GM12878 (cell line): ENCODE measurements at regions not wholly inside any gene's neighbourhood (a gene's known extent, or its start where the extent isn't known, plus 50 kb on each side); places are given as distances from the start of the nearest gene placed in this dataset.

Experiments
- ATAC-seq: fragments of 200-7000 bp; cut with Tn5 transposase; 3 replicates; pipeline ENCODE4 v1.9.1; 2020; ENCODE audit warnings: mild to moderate bottlenecking, moderate library complexity
- BruUV-seq: library from RNA; stranded (reverse); fragments of 400-500 nt; replicated peaks from 2 replicates; lab custom pipeline; 2021; lab: Mats Ljungman, UMichigan
- CTCF ChIA-PET: fragments of 300-600 bp; sonication (Branson Sonifier 250); formaldehyde crosslinking; extraction: SDS; loops from one replicate; lab custom pipeline; 2021; ENCODE audit warnings: inconsistent platforms; lab: Yijun Ruan, JAX
- POLR2A ChIA-PET: fragments of 350-600 bp; formaldehyde crosslinking; extraction: SDS; loops from one replicate; lab custom pipeline; 2021; ENCODE audit warnings: inconsistent platforms; lab: Charles Lee
- RAD21 ChIA-PET: fragments of 300-600 bp; sonication (Branson Sonifier 250); formaldehyde crosslinking; loops from one replicate; lab custom pipeline; 2023; ENCODE audit warnings: antibody characterized with exemption; ENCODE audit not compliant: unreplicated experiment; lab: Charles Lee
- SMC1A ChIA-PET: fragments of 300-600 bp; sonication (Branson Sonifier 250); formaldehyde crosslinking; loops from one replicate; lab custom pipeline; 2023; ENCODE audit not compliant: unreplicated experiment, uncharacterized antibody; lab: Charles Lee
- DNase-seq: peaks from one replicate; pipeline ENCODE4 v3.0.0-alpha.2; 2011; ENCODE audit warnings: low read depth, low spot score
- FAIRE-seq: peaks from 3 replicates; lab custom pipeline; 2011; peaks lifted over from hg19 to GRCh38; lab: Jason Lieb, UNC
- H2AFZ ChIP-seq: 2 replicates; pipeline ENCODE4 v1.6.0; 2011; ENCODE audit warnings: low read depth, low read length, control low read depth; ENCODE audit not compliant: control insufficient read depth
- H3K27ac ChIP-seq: 2 replicates; pipeline ENCODE4 v1.5.1; 2011; ENCODE audit warnings: control low read depth; ENCODE audit not compliant: control insufficient read depth, insufficient read depth
- H3K27me3 ChIP-seq, 2 experiments: replicated peaks in 1 of 2; 2 replicates each; pipeline versions ENCODE4 v1.6.0 to v1.6.1; 2011; ENCODE audit warnings: low read length in 1 of 2; ENCODE audit not compliant: control insufficient read depth in 2 of 2, insufficient read depth in 2 of 2
- H3K36me3 ChIP-seq, 2 experiments: 2 replicates each; pipeline ENCODE4 v1.5.1; 2011; ENCODE audit warnings: low read length in 1 of 2; ENCODE audit not compliant: control insufficient read depth in 2 of 2, insufficient read depth in 2 of 2
- H3K4me1 ChIP-seq: 2 replicates; pipeline ENCODE4 v1.6.1; 2011; ENCODE audit warnings: mild to moderate bottlenecking, low read length, moderate library complexity, mixed read lengths; ENCODE audit not compliant: control insufficient read depth, insufficient read depth
- H3K4me2 ChIP-seq: 2 replicates; pipeline ENCODE4 v1.6.0; 2011; ENCODE audit warnings: control low read depth; ENCODE audit not compliant: control insufficient read depth, insufficient read depth
- H3K4me3 ChIP-seq: fragments of 200-600 bp; sonication (generic); 2 replicates; pipeline ENCODE4 v1.5.1; 2016
- H3K79me2 ChIP-seq: 2 replicates; pipeline ENCODE4 v1.6.0; 2011; ENCODE audit warnings: low read length; ENCODE audit not compliant: control insufficient read depth, insufficient read depth
- H3K9ac ChIP-seq: 2 replicates; pipeline ENCODE4 v1.8.0; 2011; ENCODE audit warnings: low read length, control low read depth, mixed read lengths; ENCODE audit not compliant: control insufficient read depth, insufficient read depth
- H3K9me3 ChIP-seq: replicated peaks from 3 replicates; pipeline ENCODE4 v1.5.1; 2011; ENCODE audit warnings: mild to moderate bottlenecking, low read length; ENCODE audit not compliant: control insufficient read depth, insufficient read depth
- H4K20me1 ChIP-seq: 2 replicates; pipeline ENCODE4 v1.6.0; 2011; ENCODE audit not compliant: control insufficient read depth, insufficient read depth
- CBX5 ChIP-seq: sonication (generic); IDR thresholded peaks from 2 replicates; pipeline ENCODE4 v1.6.1; 2016; ENCODE audit warnings: low read depth, moderate library complexity, mild to moderate bottlenecking, inconsistent platforms
- CTCF ChIP-seq, 3 experiments: IDR thresholded peaks in 2 of 3; conservative IDR thresholded peaks in 1 of 3; 2 replicates each; pipeline ENCODE4 v1.5.1; 2011; ENCODE audit warnings: low read depth in 3 of 3, low read length in 3 of 3, mild to moderate bottlenecking in 3 of 3, control low read depth in 2 of 3, moderate library complexity in 2 of 3, inconsistent platforms in 1 of 3, mixed read lengths in 1 of 3; ENCODE audit not compliant: control insufficient read depth in 2 of 3, insufficient read depth in 1 of 3; ENCODE audit errors: extremely low read depth in 1 of 3
- CUX1 ChIP-seq: IDR thresholded peaks from 2 replicates; pipeline ENCODE4 v1.6.1; 2012; ENCODE audit warnings: improper control_type of control experiment, low read depth, low read length; ENCODE audit not compliant: insufficient replicate concordance
- EZH2 ChIP-seq: IDR thresholded peaks from 2 replicates; pipeline ENCODE4 v1.6.1; 2012; ENCODE audit warnings: low read depth, mild to moderate bottlenecking, control low read depth, inconsistent platforms, low read length, borderline replicate concordance; ENCODE audit not compliant: control insufficient read depth
- HCFC1 ChIP-seq: fragments of 150-350 bp; IDR thresholded peaks from 2 replicates; pipeline ENCODE4 v1.6.1; 2014; ENCODE audit warnings: low read length
- IRF5 ChIP-seq: fragments of 450-650 bp; IDR thresholded peaks from 2 replicates; pipeline ENCODE4 v1.6.1; 2017; ENCODE audit warnings: borderline replicate concordance
- JUND ChIP-seq: IDR thresholded peaks from 2 replicates; pipeline ENCODE4 v1.6.1; 2012; ENCODE audit warnings: low read depth, mild to moderate bottlenecking, low read length, improper control_type of control experiment, moderate library complexity
- MEF2B ChIP-seq: fragments of 450-650 bp; IDR thresholded peaks from 2 replicates; pipeline ENCODE4 v1.6.1; 2018; ENCODE audit warnings: mild to moderate bottlenecking, moderate library complexity; ENCODE audit not compliant: partially characterized antibody, poor library complexity, severe bottlenecking
- NBN ChIP-seq: fragments of 450-650 bp; IDR thresholded peaks from 2 replicates; pipeline ENCODE4 v1.6.1; 2016
- PML ChIP-seq: IDR thresholded peaks from 2 replicates; pipeline ENCODE4 v1.6.1; 2012; ENCODE audit warnings: low read length, inconsistent platforms
- POLR2A ChIP-seq: IDR thresholded peaks from 2 replicates; pipeline ENCODE4 v1.6.1; 2011; ENCODE audit warnings: low read depth, mild to moderate bottlenecking, low read length
- RBBP5 ChIP-seq: fragments of 200-600 bp; sonication (generic); conservative IDR thresholded peaks from 2 replicates; pipeline ENCODE4 v1.6.1; 2016
- STAT3 ChIP-seq: IDR thresholded peaks from 2 replicates; pipeline ENCODE4 v1.6.1; 2011; ENCODE audit warnings: low read depth, low read length, improper control_type of control experiment
- SUZ12 ChIP-seq: fragments of 200-600 bp; sonication (generic); IDR thresholded peaks from one replicate; pipeline ENCODE4 v1.6.1; 2018; ENCODE audit warnings: antibody characterized with exemption, mild to moderate bottlenecking; ENCODE audit not compliant: unreplicated experiment
- TARDBP ChIP-seq: IDR thresholded peaks from 2 replicates; pipeline ENCODE4 v1.6.1; 2016; ENCODE audit warnings: borderline replicate concordance
- TCF12 ChIP-seq: IDR thresholded peaks from 2 replicates; pipeline ENCODE4 v1.6.1; 2011; ENCODE audit warnings: low read depth, mild to moderate bottlenecking, low read length
- USF2 ChIP-seq: IDR thresholded peaks from 2 replicates; pipeline ENCODE4 v1.6.1; 2011; ENCODE audit warnings: low read depth, low read length, improper control_type of control experiment, borderline replicate concordance
- WGBS: methylation state at CpG from one replicate; pipeline ENCODE4 v1.1.6; 2016; ENCODE audit warnings: low lambda C conversion rate; ENCODE audit not compliant: insufficient replicate concordance, insufficient coverage; ENCODE audit errors: missing lambda C conversion rate; 5-methylcytosine and 5-hydroxymethylcytosine counted together
- in situ Hi-C: fragments of 300-500 bp; cut with MboI; formaldehyde crosslinking; loops from 9 replicates; pipeline ENCODE4 v1.14.3; 2018; ENCODE audit warnings: mixed read lengths
- intact Hi-C: fragments of 100-400 bp; cut with micrococcal nuclease; formaldehyde crosslinking; loops from one replicate; pipeline ENCODE4 v1.14.2; 2022; ENCODE audit not compliant: unreplicated experiment

GRCh38 chr13:91032104-91032503, 315.4 kb upstream of the MIR17HG start:
- Histone ChIP-seq H3K4me3 (no peak overlapping the region), H3K4me1 (no peaks in the 10 kb centered on the region), H3K9ac (no peak overlapping the region), H2AFZ (no peak overlapping the region), H3K9me3 (no peaks in the 10 kb centered on the region), H3K27ac (no peak overlapping the region), H4K20me1 (no peaks in the 10 kb centered on the region), H3K4me2 (no peak overlapping the region), H3K79me2 (no peaks in the 10 kb centered on the region), H3K36me3 (no peaks in the 10 kb centered on the region), H3K27me3 (no peaks in the 10 kb centered on the region)
- no TSS peak for BruUV-seq
- intact Hi-C loops (no loop called here), in situ Hi-C loops (no loop called here)
- ChIA-PET RAD21 (no interaction called here), CTCF (interaction anchor here (1.6 kb wide), 1 partner anchor 15 kb away, joined by 6 read pairs; no protein-coding TSS in a partner anchor), SMC1A (no interaction called here), POLR2A (no interaction called here)
- no peak for FAIRE-seq
- TF ChIP-seq JUND (no peak), EZH2 (no peak), CTCF (IDR thresholded peaks at IDR 0.05 in 2 of 3, conservative IDR thresholded peaks at IDR 0.05 in 1 of 3; ENCODE audit: control insufficient read depth in 2 of 3, extremely low read depth in 1 of 3, insufficient read depth in 1 of 3, low read depth in 3 of 3, low read length in 3 of 3) (no peak), SUZ12 (no peak), CBX5 (no peak), POLR2A (no peak), RBBP5 (no peak), CUX1 (no peak), IRF5 (no peak), USF2 (no peak), HCFC1 (no peak), TCF12 (no peak), NBN (no peak), MEF2B (no peak), TARDBP (no peak), PML (no peak), STAT3 (no peak)
- DNase-seq = no peak
- no peak for ATAC-seq
- 0% methylated on average over 1 of the region's 1 CpG for WGBS
